GM21825 (cell line): ENCODE measurements at regions not wholly inside any gene's neighbourhood (a gene's known extent, or its start where the extent isn't known, plus 50 kb on each side); places are given as distances from the start of the nearest gene placed in this dataset.
"Not testable (repeated sequence)": the region's sequence is repeated elsewhere in the genome, so short reads cannot be mapped to it uniquely, and the experiment has no call there.

ENCODE experiments used
- ATAC-seq: cut with Tn5 transposase; IDR thresholded peaks from one replicate; pipeline ENCODE4 v1.9.1; 2021; ENCODE audit warnings: mild to moderate bottlenecking, moderate library complexity; ENCODE audit not compliant: unreplicated experiment

DNA sequence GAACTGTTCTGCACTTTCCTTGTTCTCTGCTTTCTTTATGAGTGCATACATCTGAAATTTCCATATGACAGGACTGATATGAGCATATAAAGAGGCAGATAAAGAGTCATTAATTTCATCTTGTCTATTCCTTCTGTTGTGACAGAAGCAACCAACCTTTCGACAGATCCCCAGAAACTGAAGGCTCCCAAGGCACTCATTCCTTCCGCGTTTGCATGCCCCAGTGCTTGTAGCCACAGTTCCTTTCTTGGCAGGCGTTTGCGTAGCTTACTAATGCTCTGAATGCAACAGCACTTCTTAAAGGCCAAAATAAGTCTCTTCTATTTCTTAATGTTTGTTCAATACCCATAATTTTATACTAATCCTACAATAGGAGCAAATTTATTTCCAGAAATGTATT is 94.0 kb upstream of the TBL1X start:
- no peak for ATAC-seq

DNA sequence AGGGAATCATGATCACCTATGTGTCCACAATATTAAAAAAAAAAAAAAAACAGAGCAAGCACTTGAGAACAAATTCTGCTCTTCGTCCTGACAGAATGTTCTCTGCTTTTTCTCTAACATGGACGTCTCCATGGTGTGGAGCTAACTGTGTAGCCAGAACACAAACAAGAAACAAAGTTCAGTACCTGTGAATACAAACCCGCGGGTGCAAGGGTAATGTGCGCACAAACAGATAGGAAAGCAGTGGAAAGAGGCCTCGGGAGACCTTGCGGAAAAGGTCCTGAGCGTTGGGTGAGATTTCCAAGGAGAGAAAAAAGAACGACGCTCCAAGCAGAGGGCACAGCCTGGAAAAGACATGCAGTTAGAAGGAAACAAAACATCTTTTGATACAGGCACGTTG is 92.0 kb upstream of the TBL1X start:
- ATAC-seq, result no peak

DNA sequence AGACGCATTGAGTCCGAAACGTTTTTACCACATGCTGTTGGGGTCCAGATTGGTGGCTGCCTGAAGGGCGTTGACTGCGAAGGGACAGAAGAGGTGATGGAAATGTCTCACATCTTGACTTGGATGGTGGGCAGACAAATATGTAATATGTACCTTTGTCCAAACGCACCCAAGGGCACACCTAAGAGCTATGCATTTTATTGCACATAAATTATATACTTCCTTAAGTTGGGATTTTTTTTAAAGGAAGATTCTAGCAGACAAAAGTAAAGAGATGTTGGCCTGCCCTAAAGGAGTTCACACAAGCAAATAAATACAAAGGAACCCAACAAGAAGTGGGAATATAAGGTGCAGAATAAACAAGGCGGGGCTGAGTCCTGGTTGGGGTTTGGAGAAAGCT is 91.1 kb upstream of the TBL1X start:
- ATAC-seq, result no peak

DNA sequence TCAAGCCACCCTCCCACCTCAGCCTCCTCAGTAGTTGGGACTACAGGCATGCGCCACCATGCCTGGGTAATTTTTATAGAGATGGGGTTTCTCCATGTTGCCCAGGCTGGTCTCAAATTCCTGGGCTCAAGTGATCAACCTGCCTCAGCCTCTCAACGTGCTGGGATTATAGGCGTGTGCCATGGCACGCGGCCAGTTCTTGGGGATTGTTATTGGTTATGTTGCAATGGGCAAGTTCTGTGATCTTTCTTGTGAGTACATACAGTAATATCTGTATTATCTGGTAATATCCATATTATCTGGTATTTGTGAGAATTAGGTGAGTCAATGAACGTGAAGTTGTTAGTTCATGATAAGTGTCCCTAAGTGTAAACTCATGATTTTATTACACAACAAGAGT is 90.3 kb upstream of the TBL1X start:
- ATAC-seq, result no peak

DNA sequence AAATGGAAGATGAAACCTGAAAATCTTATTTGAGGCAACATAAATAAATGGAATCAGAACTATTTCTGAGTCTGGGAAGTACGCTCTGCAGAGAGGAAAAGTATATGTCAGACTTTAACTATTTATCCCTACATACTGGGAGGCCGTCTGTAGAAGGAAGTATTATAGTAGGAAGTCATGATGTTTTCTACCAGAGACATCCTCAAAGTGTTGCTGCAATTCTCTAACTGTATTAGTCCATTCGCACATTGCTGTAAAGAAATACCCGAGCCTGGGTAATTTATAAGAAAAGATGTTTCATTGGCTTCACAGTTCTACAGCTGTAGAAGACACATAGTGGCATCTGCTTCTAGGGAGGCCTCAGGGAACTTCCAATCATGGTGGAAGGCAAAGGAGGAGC is 88.7 kb upstream of the TBL1X start:
- ATAC-seq, result no peak

DNA sequence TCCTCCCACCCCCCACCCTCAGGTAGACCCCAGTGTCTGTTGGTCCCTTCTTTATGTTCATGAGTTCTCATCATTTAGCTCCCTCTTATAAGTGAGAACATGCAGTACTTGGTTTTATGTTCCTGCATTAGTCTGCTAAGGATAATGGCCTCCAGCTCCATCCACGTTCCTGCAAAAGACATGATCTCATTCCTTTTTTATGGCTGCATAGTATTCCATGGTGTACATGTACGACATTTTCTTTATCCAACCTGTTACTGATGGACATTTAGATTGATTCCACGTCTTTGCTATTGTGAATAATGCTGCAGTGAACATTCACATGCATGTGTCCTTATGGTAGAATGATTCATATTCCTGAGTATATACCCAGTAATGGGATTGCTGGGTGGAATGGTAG is 87.6 kb upstream of the TBL1X start:
- ATAC-seq, result not testable (repeated sequence)

DNA sequence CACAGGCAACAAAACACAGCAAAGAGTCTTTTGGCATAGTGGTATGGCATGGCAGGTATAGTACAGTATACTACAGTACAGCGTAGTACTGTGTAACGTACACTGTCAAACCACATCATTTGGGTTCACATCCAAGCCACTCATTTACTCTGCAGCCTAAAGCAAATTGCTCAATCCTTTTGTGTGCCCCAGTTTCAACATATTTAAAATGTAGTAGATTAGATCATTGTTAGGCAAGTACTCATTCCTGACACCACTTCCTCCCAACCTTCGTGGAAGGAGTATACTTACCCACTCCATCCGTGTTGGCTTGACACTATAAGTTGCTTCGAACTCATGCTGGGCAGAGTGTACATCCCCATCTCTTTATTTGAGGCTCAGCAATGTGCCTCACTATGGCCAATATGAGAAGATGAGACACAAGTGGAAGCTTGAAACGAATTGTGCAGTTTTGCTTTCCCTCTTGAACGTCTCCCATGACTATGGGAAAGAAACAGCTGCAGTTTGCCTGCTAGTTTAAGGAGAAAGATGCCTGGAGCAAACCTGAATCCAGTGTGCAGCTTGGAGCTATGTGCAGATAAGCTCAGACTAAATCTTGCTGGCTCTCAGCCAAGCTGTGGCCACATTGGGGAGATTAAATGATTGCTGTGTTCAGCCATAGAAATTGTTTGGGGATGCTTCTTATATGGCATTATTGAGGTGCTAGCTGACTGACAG is 85.7 kb upstream of the TBL1X start:
- no peak for ATAC-seq

DNA sequence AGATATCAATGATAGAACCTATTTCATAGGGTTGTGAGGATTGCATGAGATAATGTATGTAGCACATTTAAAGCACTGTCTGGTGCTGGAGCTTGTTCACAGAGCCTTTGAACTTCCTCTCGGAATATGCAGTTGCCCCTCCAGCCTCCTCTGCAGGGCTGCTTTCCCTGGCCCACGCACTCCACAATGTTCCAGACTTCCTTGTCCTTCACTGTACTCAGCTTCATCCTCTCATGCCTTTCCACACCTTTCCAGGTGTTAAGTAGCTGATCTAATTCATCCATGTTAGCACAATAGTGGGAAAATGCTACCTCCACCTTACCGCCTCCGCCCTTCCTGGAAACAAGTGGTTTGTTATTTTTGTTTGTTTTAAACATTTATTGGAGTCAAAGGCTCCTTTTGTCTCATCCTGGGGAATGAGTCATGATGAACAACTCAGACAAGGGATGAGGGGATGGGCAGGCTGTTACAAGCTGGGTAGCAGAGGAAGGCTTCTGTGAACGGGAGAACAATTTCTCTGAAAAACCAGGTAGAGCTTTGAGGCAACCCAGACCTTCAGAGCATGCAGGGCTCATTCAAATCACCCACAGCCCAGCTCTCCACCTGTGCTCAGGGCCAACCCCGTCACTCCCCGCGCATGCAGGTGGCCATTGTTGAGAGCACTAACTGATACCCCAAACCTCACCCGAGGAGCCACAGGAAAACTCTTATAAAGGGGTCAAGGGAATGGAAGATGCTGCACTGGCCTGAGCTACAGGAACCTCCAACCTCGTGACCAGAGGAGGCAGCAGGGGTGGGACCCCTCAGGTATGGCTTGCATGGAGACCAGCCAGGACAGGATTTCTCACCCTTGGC is 84.9 kb upstream of the TBL1X start:
- no peak for ATAC-seq

DNA sequence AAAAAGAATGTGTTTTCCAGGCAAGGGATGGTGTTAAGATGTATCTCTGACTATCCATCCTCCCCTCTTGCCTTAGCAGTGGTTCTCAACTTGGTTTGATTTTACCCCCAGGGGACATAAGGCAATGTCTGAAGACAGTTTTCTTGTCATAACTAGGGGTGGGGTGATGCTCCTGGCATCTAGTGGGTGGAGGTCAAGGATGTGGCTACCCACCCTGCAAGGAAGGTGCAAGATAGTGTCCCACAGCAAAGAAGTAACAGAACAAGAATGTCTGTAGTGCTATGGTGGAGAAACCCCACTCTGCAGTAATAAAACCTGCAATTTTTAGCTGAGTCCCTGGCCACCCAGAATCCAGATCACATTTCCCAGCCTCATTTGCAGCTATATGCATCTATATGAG is 81.2 kb upstream of the TBL1X start:
- ATAC-seq, result no peak

DNA sequence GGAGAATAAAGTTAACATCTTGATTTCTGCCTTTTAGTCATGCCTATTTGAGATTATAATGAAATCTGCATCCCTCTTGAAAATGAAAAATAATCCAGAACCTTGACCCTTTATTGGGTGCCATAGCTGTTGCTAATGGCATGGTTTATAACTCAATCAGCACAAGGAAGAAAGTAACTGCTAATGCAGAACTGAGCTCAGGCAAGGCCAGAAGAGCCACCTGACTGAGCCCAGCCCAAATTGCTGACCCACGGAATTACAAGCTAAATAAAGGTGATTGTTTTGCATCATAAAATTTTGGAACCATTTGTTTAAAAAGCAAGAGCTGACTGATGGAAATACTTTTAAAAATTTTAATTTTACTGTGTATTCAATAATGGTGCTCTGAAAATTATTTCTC is 76.4 kb upstream of the TBL1X start:
- ATAC-seq, result no peak

DNA sequence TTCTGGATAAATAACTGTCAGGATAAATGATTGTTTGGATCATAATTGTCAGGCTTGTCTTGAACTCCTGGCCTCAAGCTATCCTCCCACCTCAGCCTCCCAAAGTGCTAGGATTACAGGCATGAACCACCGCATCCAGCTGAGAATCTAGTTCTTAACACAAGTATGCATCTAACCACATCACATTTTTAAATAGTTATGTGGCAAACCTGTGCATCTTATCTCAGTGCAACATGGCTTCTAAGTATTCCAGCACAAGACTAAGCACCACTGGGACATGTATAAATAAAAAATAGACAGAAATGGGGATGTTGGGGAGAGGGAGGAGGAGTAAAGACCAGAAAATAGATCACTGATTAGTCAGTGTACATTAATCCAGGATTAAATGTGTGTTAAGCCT is 74.7 kb upstream of the TBL1X start:
- no peak for ATAC-seq

DNA sequence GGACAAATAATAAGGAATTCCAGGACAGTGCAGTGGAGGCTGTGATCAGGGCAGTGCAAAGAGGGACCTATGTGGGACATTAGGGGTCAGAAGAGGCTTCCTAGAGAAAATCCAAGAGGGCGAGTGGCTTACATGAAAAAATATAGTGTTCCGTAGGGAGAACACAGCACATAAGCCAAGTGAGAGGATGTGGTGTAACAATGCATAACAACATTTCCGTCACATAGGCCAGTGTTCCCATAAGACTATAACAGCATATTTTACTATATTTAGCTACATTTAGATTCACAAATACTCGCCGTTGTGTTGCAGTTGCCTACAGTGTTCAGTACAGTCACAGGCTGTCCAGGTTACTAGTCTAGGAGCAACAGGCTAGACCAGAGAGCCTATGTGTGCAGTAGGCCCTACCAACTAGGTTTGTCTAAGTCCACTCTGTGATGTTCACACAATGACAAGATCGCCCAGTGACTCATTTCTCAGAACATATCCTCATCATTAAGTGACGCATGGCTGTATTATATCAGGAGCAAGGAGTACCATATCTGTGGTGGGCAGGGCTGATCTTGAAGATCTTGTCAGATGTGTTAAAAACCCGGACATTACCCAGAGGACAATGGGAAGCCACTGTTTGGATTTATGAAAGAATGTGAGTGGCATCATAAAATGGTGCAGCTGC is 74.0 kb upstream of the TBL1X start:
- ATAC-seq, result no peak

DNA sequence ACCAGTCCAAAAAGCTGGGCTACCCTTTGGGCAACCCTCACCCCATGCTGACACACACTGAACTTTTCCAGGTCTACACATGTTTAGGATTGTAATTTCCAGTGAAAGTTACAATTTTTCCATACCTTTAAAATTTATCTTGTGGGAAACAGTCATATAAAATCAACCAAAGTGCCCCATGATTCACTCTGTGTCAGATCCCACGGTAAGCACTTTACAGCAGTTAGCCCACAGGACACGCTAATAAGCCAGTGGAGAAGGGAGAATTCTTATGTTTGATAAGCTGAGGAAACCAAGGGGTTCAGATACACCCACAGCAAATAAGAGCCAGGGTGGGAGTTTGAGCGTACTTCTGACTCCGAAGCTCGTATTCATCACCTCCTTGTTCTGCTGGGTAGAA is 72.4 kb upstream of the TBL1X start:
- ATAC-seq, result no peak

DNA sequence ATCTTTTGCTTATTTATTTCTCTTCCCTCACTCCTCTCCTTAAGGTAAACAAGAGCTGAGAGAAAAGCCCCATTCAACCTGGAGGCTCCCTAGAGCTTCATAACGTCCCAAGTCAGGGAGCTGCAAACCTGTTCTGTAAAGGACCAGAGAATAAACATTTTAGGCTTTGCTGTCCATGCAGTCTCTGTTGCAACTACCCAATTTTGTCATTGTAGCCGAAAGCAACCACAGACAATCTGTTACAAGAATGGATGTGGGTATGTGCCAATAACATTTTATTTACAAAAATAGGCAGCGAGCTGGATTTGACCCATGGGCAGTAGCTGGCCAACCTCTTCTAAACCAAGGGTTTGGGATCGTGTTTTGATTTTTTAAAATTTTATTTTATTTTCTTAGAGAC is 71.3 kb upstream of the TBL1X start:
- ATAC-seq, result no peak

DNA sequence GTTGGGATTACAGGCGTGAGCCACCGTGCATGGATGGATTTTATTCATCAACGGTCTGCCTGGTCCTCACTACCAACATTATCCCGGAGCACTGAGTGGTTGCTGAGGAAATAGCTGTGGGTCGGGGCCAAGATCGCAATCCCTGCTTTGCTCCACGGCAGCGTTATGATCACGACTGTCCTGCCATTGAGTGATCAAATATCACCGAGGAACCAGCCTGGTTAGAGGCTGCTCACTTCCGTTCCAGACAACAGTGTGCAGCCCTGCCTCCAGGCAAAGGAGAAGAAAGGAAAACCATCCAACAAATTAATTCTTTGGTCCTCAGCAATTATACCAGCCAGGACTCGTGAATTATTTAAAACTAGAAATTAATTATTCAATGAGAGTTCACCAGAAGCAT is 70.6 kb upstream of the TBL1X start:
- no peak for ATAC-seq

DNA sequence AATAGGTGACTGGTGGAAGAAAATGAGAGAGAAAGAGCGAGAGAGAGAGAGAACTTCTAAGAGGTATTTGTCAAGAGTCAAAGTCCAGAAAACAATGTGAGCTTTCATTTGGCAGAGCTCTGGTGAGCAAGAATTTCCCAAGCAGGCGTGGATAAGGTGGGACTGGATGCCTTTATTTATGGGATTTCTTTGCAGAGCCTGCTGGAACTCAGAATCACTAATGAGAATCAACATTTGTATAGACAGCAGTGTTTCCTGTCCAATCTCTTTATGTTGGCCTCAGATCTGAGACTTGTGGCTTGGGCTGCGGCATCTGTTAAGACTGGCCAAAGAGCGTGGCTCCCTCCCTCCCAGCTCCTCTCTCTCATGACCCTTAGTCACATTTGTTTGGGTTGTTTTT is 67.9 kb upstream of the TBL1X start:
- ATAC-seq, result no peak

DNA sequence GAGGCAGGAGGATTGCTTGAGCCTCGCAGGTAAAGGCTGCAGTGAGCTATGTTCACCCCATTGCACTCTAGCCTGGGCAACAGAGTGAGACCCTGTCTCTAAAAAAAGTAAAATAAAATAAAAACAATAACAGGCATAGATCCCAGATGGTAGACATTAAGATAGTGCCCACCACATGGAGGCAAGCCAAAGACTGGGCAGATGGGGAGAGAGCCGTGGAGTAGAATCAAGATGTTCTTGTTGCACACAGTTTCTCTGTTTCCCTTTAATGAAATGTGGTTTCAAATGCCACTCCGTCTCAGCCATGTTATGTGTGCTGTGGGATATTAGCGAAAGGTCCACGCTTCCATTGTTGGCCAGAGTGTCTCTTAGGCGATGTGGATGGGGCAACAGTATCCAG is 63.8 kb upstream of the TBL1X start:
- ATAC-seq, result no peak

DNA sequence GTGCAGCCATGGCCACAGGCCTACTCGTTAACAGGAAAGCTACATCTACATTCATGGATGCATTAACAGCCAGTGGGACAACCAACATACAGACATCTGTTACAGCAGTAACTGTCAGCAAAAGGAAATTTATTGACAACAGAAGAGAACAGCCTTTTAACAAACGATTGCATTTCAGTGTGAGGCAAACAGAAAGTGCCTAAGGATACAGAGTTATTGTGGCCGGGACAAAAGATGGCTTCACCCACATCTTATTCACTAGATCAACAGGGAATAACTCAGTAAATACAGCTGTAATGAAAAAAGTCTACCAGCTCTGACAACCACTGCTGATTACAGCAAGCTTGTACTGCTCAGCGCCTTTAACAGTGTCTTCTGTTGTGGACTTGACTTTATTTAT is 61.5 kb upstream of the TBL1X start:
- ATAC-seq, result no peak

DNA sequence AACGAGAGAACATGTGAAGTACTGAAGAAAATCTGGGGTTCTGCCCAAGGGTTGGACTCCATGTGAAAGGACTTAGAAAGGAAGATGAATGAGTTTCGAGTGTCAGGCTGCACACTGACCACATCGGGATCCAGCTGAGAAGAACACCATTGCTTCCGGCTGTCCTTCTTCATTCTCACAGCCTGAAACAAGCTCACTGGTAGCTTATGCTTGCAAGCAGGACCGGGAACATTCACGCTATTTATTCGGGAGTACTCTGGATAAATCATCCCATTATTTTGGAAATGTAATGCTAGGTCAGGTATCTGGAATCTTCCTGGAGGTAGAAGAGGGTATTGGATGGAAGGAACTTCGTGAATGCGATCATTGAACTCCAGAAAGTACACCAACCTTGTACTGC is 59.2 kb upstream of the TBL1X start:
- ATAC-seq, result not testable (repeated sequence)

DNA sequence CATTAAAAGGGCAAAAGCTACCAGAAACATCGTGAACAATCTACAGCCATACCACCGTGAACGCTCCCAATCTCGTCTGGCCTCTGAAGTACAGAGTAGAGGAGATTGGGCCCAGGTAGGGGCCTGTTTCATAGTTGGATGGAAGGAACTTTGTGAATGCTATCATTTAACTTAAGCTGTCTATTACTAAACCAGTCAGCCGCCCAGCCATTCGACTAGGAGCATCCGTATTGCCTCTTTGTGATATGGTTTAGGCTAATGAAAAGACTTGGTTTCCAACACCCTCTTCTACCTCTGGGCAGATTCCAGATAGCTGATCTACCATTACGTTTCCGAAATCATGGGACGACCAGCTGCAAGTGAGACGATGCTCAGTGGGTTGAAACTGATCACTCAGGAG is 54.0 kb upstream of the TBL1X start:
- ATAC-seq, result not testable (repeated sequence)

DNA sequence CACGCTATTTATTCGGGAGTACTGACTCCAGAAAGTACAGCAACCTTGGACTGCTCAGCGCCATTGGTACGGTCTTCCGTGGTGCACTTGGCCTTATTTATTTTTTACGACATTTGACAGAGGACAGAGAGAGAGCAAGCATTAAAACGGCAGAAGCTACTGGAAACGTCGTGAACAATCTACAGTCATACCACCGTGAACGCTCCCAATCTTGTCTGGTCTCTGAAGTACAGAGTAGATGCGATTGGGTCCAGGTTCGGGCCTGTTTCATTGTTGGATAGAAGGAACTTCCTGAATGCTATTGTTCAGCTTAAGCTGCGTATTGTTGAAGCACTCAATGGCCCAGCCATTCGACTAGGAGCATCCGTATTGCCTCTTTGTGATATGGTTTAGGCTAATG is 53.2 kb upstream of the TBL1X start:
- not testable (repeated sequence) for ATAC-seq

DNA sequence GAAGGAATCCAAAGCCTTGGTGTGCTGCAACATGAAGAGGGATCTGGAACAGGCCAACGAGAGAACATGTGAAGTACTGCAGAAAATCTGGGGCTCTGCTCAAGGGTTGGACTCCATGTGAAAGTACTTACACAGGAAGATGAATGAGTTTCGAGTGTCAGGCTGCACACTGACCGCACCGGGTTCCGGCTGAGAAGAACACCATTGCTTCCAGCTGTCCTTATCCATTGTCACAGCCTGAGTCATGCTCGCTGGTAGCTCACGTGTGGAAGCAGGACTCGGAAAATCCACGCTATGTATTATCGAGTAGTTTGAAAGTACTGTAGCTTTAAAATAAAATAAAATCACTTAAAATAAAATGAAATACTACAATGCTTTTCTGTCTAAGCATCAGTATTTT is 50.4 kb upstream of the TBL1X start:
- no peak for ATAC-seq
